ENCODE measurements at regions not wholly inside any gene's neighbourhood (a gene's known extent, or its start where the extent isn't known, plus 50 kb on each side); places are given as distances from the start of the nearest gene placed in this dataset.

DNA sequence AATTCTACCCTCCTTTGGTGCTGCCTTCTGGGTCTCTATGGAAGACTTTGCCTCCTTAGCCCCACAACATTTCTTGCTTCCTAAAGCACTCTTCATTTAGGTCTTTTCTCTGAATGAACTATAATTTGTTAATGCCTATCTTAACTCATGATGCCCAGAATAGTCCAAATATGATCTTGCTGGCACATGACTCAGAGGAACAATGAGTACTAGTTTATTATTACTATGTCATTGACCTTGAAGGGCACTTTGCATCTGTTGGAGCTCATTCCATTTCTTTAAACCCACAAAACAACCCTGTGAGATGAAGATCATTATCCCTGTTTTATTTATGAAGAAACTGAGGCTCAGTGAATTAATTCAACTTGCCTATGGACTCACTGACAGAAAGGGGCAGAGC is 320.2 kb upstream of the PLET1 start:
- DNase-seq (ENCODE audit: low read depth, low spot score) = no peak
- in situ Hi-C loops (cut with HindIII; ENCODE audit: low pct_unique_long_range_greater_than_20kb, low sequenced_read_pairs) = no loop called here

GRCh38 chr11:112581747-112582146 is 321.1 kb upstream of the PLET1 start:
- no peak for DNase-seq (ENCODE audit: low read depth, low spot score)
- in situ Hi-C loops (cut with HindIII; ENCODE audit: low pct_unique_long_range_greater_than_20kb, low sequenced_read_pairs) = no loop called here

DNA sequence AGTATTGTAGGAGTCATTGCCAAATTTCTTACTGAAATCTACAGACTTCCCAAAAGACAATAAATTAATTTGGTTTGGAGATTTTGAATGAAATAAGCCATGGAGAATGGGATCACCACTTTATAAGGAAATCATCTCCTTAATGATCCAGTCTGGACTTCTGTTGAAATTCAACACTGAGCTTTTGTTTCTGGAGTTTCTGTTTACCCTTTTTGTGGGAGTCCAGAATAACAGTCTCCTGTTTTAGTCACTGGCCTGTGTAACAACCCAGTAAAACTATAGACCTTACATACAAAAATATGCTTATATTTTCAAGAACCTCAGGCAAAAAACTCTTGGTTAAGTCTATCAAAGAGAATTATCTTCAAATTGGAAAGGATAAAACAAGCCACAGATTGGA is 321.7 kb upstream of the PLET1 start:
- no peak for DNase-seq (ENCODE audit: low read depth, low spot score)
- in situ Hi-C loops (cut with HindIII; ENCODE audit: low pct_unique_long_range_greater_than_20kb, low sequenced_read_pairs) = no loop called here

- DNase-seq (ENCODE audit: low read depth, low spot score) = no peak
- in situ Hi-C loops (cut with HindIII; ENCODE audit: low pct_unique_long_range_greater_than_20kb, low sequenced_read_pairs) = no loop called here
Measured at GRCh38 chr11:112583261-112583893, 322.7 kb upstream of the PLET1 start.

DNA sequence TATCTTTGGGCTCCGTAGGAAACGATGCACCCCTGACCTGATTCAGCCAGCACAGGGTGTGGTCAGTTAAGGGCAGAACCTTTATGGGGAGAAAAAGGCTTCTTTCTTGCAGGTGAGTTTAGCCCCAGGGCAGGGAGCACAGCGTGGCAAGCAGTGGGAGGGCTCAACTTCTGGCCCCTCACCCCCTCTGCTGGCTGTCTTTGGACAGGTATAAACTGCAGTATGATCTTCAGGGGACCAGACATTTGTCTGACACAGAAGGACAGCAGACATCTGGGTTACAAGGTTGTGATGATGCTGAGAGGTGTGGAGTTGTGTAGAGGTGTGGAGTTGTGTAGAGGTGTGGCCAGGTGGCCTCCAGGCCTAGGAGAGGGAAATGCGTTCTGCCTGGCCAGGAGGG is 324.0 kb upstream of the PLET1 start:
- in situ Hi-C loops (cut with HindIII; ENCODE audit: low pct_unique_long_range_greater_than_20kb, low sequenced_read_pairs) = no loop called here

DNA sequence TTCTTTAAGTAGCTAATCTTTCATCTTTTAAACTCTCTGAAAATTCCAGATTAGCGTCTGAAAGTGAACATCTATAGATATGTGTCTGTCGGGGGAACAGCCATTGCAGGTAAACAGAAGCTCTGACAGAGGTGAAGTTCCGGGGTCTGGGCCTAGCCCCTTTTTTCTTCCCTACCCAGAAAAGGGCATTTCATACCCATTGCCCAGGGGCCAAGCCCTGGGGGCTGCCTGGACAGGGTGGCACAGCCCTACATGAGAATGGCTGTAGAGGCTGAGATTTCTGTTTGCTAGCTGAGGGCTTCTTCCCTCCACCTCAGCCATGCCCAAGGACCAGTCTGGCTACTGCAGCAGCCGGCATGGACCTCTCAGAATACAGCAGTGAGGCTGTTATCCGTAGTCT is 327.0 kb upstream of the PLET1 start:
- in situ Hi-C loops (cut with HindIII; ENCODE audit: low pct_unique_long_range_greater_than_20kb, low sequenced_read_pairs) = no loop called here

More for the DNA sequence above, 324.0 kb upstream of the PLET1 start:
- DNase-seq (ENCODE audit: low read depth, low spot score) = no peak

DNA sequence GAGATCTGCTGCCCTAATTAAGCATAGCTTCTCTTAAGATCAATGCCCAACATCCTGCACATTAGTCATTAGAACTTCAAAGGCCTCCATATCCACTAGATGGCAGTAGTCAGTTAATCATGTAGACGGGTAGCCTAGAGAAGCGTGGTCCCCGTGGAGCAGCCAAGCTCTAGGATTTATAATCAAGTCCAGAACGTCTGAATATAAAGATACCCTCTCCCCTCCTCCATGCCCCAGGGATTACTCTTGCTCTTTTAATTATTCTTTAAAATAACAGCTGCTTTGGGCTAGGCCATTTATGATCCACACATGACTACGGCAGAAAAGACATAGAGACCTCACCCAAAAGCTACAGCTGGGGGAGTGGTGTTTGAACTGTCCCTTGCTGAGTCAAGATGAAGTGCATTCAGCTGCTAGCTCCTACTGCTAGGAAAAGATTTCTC is 327.6 kb upstream of the PLET1 start:
- in situ Hi-C loops (cut with HindIII; ENCODE audit: low pct_unique_long_range_greater_than_20kb, low sequenced_read_pairs) = no loop called here
- DNase-seq (ENCODE audit: low read depth, low spot score) = peak; percentile 85

More for the DNA sequence above, 327.0 kb upstream of the PLET1 start:
- DNase-seq (ENCODE audit: low read depth, low spot score) = no peak

DNA sequence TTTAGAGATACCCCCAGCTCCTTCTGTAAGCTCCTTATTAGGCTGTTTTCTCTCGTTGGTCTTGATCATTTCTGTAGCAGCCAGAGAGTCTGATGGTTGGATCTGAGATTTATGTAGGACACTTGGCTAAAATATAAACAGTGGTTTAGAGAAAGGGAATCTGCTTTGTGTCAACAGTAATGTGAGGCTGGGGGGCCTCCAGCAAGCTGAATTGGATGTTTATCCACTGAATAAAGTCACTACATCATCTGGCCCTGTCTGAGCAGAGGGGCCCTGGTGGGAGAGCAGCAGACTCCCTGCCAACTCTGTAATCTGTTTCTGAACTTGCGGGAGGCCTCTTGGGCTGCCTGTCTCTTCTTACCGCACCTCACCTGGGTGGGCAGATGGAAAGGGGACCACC is 328.5 kb upstream of the PLET1 start:
- no peak for DNase-seq (ENCODE audit: low read depth, low spot score)
- in situ Hi-C loops (cut with HindIII; ENCODE audit: low pct_unique_long_range_greater_than_20kb, low sequenced_read_pairs) = no loop called here

- DNase-seq (ENCODE audit: low read depth, low spot score) = no peak
- in situ Hi-C loops (cut with HindIII; ENCODE audit: low pct_unique_long_range_greater_than_20kb, low sequenced_read_pairs) = no loop called here
Measured at GRCh38 chr11:112590764-112591163, 330.1 kb upstream of the PLET1 start.

DNA sequence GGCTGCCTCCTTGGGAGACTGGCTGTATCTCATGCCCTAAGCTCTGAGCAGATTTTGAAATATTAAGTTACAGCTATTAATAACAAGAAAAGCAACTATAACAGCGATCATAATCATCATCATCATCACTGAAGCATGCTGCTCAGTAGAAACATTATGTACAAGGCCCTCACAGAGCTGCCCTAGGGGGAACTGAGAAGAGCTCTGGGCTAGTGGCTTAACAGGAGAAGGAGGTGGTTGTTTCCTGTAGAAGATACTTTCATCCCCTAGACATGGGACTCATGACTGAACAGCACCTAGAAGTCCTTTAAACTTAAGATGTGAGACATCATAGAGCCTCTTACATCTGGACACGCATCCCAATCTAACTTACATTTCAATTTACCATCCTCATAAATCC is 332.8 kb upstream of the PLET1 start:
- in situ Hi-C loops (cut with HindIII; ENCODE audit: low pct_unique_long_range_greater_than_20kb, low sequenced_read_pairs) = no loop called here
- DNase-seq (ENCODE audit: low read depth, low spot score) = no peak

GRCh38 chr11:112596324-112596723 is 335.7 kb upstream of the PLET1 start:
- in situ Hi-C loops (cut with HindIII; ENCODE audit: low pct_unique_long_range_greater_than_20kb, low sequenced_read_pairs) = no loop called here
- DNase-seq (ENCODE audit: low read depth, low spot score) = no peak

DNA sequence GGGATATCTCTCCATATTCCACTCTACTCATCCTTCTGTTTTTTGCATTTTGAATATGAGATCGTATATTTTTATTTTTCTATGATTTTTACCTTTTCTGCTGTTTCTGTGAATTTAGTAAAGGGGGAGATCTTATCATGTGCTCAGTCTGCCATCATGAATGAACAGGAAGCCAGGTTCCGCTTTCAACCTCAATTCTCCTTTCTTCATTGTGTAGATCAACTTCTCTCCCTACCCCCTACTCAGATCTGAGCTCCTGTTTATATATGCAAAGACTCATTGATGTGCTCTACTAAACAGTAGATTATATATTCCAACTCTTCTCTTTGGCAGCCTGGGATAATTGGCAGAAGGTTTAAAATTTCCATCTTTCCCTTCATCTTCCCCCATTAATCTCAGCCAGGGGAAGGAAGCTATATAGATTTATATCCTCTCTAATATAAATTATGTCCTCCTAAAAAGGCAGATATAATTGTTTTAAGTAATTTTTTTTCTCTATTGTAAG is 336.7 kb upstream of the PLET1 start:
- in situ Hi-C loops (cut with HindIII; ENCODE audit: low pct_unique_long_range_greater_than_20kb, low sequenced_read_pairs) = no loop called here

GRCh38 chr11:112599265-112599664 is 338.6 kb upstream of the PLET1 start:
- in situ Hi-C loops (cut with HindIII; ENCODE audit: low pct_unique_long_range_greater_than_20kb, low sequenced_read_pairs) = no loop called here

More for the DNA sequence above, 336.7 kb upstream of the PLET1 start:
- no peak for DNase-seq (ENCODE audit: low read depth, low spot score)

GRCh38 chr11:112599856-112600533 is 339.3 kb upstream of the PLET1 start:
- in situ Hi-C loops (cut with HindIII; ENCODE audit: low pct_unique_long_range_greater_than_20kb, low sequenced_read_pairs) = no loop called here
- no peak for DNase-seq (ENCODE audit: low read depth, low spot score)

More at GRCh38 chr11:112599265-112599664, 338.6 kb upstream of the PLET1 start:
- DNase-seq (ENCODE audit: low read depth, low spot score) = no peak

DNA sequence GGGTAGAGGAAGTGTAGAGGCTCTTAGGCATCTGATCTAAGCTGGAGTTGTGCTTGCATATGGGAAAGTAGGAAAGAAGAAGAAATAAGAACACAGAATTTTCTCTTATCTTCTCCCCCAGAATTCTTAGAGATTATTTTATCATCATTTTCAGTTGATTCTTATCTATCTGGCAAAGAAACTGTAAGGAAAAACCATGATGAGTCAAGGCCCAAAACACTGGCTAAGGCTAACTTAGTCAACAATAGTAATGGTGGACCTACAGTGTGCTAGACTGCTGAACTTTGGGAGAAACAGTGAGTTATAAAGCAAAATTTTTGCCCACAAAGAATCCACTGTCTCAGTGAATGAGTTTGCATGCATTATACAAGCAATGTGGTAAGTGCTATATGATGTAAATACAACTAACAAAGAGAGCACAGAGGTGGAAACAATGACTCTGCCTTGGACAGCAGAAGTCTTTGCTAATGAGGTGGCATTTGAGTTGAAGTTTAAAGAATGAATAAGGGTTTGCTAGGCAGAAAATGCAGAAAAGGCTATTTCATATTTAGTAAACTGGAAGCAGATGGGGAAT is 344.5 kb upstream of the PLET1 start:
- DNase-seq (ENCODE audit: low read depth, low spot score) = peak; percentile 52
- in situ Hi-C loops (cut with HindIII; ENCODE audit: low pct_unique_long_range_greater_than_20kb, low sequenced_read_pairs) = no loop called here

GRCh38 chr11:112606656-112607055 is 346.0 kb upstream of the PLET1 start:
- DNase-seq (ENCODE audit: low read depth, low spot score) = no peak
- in situ Hi-C loops (cut with HindIII; ENCODE audit: low pct_unique_long_range_greater_than_20kb, low sequenced_read_pairs) = no loop called here

- in situ Hi-C loops (cut with HindIII; ENCODE audit: low pct_unique_long_range_greater_than_20kb, low sequenced_read_pairs) = no loop called here
- no peak for DNase-seq (ENCODE audit: low read depth, low spot score)
Measured at GRCh38 chr11:112608509-112608908, 347.8 kb upstream of the PLET1 start.

DNA sequence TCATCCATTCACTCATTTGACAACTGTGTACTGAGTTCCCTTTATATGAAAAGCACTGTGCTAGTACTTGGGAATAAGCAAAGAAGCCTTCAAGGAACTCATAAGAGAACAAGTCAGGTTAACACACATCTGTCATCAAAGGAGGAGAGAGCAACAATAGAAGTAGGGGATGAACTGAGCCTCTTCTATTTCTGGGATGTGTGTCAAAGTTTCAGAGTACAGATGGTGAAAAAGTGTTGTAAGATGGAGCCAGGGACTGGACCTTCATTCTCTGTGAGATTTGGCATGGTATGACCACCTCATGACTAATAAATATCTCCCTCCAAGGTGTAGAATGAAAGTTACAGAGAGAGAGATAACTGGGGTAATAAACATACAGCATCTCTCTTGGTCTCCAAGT is 349.8 kb upstream of the PLET1 start:
- no peak for DNase-seq (ENCODE audit: low read depth, low spot score)
- in situ Hi-C loops (cut with HindIII; ENCODE audit: low pct_unique_long_range_greater_than_20kb, low sequenced_read_pairs) = no loop called here

Measured in SK-MEL-5 (cell line).